Amniotic stem cell (primary cell): ENCODE measurements at regions not wholly inside any gene's neighbourhood (a gene's known extent, or its start where the extent isn't known, plus 50 kb on each side); places are given as distances from the start of the nearest gene placed in this dataset.
A peak's percentile ranks its signal among the peaks of the same experiment; 100 is the strongest.

Experiments
- DNase-seq: peaks from one replicate; lab custom pipeline; 2025; lab: John Stamatoyannopoulos, UW

DNA sequence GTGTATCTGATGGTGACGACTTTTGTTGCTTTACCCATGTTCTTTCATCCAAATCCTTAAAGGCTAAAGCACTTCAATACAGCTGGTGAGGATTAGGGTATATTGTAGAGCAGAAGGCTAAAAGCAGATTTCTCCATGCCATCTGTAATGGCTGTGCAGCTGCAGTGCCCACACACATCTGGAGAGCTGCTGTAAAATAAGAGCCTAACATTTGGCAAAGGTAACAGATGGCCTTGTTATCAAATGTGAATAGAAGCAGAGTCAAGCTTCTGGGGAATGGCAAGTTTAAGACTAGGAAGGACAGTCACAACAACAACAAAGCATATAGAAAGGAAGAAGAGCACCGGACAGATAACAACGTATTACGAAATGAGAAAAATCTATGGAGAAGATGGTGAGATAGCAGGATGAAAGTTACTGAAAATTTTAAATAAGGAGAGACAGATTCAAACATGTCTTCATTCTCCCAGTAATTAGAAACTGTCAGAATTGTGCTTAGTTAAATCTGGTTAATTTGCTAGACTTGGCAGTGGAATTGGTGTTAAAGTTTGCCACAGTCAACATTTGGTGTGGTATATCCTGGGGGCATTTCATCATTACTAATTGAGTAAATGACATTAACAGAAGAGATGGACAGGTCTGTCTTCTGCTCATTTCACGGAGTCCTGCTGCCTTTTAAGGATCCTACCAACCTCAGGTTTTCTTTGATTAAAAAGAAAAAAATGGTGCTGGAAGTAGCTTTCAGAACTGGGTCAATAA, 1093.2 kb downstream of the ADGRL2 start:
- DNase-seq: no peak

DNA sequence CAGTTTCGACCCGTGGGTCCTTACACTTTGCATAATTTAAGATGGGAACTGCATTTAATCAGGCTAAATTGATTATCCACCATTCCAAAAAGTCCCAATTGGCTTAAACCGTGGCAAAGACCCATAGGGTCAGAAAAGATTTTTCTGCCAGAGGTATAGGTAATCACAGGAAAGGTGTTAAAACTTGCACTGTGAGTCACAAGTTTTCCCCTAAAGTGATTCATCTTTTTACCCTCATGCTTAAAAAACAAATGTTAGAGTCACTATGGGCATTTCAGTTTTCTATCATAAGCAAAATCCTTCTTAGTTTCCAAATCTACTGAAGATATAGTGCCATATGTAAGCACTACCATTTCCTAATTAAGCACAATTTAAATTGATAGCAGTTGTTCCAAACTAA, 1079.8 kb downstream of the ADGRL2 start:
- no peak for DNase-seq

DNA sequence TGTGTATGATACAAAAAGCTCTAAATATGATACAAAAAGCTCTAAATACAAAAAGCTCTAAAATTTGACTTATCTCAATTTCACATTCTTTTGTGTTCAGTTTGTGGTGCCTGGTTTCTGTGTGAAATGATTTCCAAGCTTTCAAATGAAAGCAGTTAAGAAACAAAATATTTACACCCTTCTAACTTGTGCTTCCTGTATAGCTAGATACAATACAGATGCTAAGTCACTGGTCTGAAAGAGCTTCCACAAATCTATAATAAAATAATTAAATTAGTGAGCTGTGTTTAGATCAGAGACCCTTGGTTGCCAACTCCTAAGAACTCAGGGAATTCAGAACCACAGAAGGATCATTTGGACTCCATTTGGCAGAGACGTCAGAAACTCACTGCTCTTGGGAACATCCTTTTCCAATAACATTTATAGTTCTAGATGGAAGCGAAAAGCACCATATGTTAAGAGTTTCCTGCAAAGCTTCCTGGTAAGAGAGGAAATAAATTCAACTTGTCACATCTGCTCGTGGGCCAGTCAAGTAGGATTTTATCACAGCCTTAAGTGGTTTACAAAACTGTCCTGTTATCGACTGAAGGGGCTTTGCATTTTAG, 1079.1 kb downstream of the ADGRL2 start:
- DNase-seq: no peak

DNA sequence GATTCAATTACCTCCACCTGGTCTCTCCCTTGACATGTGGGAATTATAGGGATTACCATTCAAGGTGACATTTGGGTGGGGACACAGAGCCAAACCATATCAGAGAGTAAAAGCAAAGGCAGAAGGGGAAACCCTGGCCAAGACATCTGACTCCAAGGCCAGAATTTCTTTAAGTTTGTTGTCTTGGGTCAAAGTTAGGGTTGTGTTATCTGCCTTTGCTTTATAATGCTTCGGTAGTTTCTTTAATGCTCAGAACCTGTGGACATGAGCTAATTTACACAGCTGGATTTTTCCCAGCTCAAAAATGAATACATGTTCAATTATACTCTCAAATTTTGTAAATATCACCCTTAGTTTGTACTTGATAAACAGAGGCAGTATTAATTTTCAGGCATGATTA, 1074.4 kb downstream of the ADGRL2 start:
- DNase-seq: no peak

DNA sequence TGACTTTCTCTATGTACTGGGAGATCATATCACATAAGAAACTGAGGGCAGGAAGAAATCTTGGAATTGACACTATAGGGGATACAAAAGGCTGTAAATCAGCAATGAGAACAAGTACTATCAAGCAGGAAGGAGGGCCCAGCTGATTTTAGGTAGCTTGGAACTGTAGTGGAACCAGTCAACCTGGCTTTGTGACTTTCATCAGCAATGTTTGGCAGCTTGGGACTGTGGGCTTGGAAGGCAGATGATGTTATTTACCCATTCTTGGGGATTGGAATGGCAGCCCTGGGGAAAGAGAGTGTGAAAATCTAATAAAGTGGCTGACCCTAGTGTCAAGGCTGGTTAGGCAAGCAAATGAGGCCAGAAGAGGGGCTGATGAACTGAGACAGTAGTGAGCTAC, 1073.3 kb downstream of the ADGRL2 start:
- no peak for DNase-seq

DNA sequence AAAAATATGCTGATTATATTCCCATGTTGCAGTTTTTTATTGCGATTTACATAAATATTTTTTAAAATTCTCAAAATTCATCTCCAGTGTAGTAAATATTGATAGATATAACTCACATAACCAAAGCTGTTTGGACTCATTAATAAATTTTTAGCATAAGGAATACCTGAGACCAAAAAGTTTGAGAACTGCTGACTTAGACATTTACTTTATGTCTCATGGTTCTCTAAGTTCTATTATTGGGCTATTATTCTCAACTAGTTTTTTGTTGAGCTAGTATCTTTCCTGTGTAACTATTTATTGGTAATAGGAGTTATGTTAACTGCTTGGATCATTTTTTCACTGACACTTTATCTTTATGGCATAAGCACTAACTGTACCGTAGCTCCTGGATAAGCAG, 1069.6 kb downstream of the ADGRL2 start:
- DNase-seq: no peak

DNA sequence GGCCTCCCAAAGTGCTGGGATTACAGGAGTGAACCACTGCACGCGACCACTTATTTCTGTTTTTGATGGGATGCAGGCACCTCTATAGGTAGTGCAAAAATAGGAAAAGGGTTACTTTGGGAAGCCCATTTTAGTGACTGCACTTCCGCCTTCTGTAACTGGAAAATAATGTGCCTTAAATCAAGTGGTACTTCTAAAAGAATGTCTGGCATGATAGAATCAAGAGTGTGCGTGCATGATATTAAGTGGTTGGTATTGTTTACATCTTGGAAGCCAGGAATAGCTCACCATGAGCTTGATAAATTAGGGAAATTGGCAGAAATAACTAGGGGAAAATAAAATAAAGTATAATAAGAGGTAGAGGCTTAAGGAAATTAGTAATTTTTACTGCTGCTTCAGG, 1067.0 kb downstream of the ADGRL2 start:
- no peak for DNase-seq

DNA sequence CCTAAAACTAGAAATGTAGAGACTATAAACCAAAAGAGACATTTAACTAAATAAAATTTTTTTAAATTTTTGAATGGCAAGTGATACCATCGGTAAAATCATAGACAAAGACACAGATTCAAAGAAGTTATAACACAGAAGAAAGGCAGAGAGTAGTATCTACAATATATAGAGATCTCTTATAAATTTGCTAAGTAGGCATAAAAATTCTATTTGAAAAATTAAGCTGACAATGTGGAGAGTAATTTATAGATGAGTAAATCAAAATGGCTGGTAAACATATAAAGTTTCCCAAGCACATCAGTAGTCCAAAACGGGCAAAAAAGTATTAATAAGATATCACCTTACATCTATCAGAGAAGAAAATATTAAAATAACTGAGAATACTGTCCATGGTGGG, 1061.0 kb downstream of the ADGRL2 start:
- DNase-seq: no peak

DNA sequence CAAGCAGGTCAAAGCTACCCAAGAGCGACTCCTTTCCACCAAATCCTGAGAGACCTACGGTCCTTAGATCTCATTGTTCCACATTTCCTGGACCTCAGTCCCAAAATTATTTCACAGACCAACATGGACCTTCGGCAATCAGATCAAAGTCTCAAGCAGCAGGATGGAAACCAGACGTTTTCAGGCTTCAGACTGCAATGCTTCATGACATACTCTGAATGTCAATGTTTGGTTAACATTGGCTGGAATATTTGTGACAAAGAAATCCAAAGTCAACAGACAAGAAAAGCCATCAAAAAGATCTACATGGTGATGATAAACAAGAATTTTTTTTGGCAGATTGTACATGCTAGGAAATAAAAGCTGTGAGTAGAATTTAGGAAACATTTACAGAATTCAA, 1057.3 kb downstream of the ADGRL2 start:
- DNase-seq: no peak

DNA sequence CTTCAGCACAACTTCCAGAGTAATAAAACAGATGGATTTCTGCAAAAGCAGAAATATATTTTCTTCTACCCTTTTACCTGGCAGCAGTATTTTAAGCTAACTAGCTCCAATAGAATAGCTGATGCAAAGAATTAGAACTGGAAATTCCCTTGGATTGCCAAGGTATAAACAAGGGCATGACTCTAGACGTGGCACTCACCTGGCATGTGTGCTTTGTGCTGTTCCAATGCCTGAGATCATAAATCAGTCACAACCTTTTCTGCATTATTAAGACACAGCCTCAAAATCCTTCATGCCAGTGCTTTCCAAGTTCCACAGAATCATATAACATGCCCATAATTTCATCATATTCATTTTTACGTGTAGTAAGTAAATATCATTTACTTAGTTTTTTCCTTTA, 1048.7 kb downstream of the ADGRL2 start:
- DNase-seq: no peak

DNA sequence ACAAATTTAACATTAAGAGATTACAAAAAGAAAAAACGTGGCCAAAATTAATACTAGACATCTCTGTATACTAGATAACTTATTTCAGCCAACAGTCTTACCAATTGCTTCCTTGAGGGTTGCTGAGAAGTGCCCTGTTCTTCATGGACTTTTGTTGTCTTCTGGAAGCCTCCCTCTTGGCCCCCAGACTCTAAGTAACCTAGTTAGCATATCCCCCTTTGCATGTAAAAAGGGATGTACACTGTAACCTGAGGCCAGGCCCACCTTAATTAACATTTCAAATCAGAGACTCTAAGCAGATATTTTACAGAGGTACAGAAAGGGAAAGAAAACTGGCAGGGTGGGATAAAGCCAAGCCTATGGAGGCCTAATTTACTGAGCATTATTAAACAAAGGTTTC, 1047.3 kb downstream of the ADGRL2 start:
- DNase-seq: no peak

DNA sequence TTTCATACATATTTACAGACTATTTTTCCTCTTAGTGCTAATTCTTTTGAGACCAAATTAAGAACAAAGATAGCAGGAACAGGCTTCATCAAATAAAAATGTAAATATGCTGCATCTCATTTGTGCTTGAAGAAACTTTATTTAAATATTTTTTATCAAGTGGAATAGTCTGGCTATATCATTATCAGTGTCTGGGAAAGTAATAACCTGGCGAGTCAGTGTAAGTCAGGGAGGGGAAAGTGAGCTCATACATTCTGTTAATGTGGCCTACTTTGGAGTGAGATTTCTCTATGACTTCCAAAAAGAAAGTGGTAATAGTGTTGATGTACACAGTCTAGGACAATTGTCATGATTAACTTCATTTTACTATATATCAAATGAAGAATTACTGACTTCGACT, 1045.1 kb downstream of the ADGRL2 start:
- DNase-seq: no peak

DNA sequence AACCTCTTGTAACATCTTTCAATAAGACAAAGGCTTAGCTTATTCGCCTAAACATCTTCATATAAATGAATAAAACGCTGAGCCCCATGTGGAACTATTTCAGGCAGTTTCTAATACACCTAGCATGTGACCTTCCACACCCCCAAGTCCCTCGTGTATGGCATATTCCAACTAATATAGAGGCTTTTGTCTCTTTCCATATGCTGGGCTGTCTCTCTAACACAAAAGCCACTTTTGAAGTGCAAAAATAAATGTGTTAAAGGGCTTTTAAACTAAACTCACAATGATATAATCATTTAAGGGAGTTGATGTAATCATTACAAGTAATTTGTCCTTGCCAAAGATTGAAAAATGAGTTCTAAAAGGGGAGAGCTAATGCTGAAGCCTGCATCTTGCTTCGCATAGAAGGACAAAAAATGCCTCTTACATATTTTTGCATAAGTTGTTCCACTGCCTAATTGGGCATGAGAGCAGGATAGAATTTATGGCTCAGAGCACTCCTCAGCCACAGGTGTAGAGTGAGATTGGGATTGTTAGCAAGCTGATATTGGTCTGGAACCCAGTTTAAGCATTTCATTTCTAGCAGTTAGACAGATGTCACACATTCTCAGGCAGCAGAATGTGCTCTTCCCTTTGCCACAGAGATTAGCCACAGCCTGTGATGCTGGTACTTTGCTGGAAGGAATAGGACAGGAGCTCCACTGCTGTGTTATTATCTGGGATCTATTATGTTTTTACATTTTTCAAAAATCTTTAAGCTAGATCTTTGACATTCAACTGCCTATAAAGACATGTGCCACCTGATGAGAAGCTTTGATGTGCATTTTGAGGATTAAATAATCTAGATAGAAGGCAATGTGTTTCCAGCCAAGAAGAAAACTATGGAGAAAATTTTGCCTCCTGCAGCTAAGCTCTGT, 1044.4 kb downstream of the ADGRL2 start:
- no peak for DNase-seq

DNA sequence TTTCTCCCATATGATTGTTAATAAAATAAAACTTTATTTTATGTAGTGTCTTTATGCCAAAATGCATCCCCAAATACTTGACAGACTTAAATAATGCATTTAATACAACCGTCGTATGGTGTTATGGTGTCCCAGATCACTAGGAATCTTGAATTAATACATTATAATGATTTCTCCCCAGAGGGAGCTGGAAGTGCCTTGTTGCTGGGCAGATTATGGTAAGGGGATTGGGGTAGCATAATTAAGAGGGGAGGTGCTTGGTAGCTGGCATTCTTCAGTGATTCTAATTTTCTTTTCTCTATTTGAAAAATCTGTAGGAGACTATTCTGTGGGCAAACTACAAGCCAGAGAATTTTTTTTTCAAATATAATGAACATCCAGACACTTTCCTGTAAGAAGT, 1043.7 kb downstream of the ADGRL2 start:
- no peak for DNase-seq

DNA sequence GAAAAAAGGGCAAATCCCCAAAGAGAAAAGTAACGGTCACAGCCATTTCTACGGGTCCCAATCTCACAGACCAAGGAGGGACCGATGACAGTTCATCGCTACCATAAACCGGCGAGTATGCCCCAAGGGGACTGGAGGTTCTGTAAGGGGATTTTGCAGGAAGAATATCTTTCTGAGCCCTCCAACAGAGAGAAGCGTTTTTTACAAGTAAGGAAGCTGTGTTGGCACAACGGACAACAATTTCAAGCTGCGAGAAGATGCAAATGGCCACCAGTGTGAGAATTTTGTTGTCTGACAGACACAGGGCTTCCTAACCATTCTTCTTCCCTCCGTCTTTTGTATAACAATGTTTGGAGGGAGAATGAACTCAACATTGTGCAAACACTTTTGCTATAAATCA, 1043.1 kb downstream of the ADGRL2 start:
- DNase-seq: no peak

DNA sequence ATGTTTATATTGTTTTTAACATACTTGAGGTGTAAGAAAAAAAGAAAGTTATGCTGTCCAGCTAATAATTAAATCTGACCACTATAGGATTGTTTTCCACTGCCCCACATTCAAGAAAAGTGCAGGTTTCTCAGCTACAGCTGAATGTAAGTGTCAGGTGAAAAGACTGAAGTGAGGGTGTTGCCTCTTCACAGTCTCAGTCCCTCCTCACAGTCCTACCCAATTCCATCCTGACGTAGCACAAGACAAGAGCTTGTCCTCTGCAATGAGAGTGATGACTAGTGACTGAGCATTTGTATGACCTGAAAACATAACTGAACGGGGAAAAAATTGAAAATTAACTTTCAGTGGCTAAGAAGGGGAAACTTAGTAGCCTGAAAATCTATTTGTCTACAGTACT, 1039.5 kb downstream of the ADGRL2 start:
- DNase-seq: no peak

DNA sequence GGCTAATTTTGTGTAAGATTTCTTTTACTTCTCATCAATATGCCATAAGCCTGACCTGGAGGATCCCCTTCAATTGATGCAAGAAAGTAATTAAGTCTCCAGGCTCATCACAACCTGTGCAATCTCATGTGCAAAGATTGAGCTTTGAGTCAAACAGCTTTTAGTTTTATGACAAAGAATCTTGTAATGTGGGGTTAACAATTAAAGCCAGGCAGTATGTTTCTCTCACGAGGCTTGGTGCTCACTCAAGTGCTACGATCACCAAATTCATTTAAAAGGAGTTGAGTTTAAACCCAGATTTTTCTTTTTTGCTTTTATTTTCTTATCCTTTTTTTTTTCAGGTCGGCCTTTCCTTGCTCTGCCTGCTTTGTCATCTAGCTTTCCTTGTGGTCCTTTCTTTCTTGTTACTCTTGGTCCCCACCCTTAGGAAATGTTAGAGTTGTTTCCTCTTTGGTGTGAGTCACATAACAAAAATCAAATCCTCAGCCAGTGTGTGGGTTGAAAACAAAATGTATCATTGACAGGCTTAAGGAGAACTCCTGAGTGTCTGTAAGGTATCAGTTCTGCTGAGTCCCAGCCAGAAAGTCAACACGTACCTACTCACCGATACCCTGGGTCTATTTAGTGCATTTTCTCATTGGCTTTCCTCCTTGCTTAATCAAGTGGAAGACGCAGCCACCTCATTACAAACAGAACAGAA, 1037.2 kb downstream of the ADGRL2 start:
- DNase-seq: peak; percentile 4

DNA sequence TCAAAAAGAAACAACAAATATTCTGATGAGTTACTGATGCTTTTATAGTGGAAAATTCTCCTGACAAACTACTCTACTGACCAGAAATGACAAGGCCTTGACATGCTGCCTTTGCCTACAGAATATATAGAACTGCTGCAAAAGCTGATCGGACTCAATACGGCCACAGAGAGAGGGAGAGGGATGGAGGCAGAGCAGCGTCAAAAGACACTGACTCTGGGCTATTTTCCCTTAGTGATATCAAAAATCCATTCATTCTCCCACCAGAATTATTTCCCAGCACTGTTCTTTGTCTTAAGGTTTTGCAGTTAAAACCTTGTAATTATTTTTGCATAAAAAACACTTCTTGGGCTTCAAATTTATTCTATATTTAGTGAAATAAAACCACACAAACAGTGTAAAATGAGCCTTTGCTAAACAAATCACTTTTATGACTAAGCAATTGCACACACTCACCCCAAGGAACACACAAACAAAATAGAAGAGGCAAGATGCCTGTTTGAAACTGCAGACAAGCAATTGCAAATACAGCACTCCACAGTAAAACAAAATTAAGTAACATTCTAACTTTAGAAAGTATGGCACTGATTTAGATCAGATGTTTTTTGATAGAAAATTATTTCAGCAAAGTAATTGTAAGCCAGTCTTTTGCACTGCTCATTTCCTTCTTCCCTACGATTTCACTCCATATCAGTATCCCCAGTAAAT, 1036.4 kb downstream of the ADGRL2 start:
- DNase-seq: no peak

DNA sequence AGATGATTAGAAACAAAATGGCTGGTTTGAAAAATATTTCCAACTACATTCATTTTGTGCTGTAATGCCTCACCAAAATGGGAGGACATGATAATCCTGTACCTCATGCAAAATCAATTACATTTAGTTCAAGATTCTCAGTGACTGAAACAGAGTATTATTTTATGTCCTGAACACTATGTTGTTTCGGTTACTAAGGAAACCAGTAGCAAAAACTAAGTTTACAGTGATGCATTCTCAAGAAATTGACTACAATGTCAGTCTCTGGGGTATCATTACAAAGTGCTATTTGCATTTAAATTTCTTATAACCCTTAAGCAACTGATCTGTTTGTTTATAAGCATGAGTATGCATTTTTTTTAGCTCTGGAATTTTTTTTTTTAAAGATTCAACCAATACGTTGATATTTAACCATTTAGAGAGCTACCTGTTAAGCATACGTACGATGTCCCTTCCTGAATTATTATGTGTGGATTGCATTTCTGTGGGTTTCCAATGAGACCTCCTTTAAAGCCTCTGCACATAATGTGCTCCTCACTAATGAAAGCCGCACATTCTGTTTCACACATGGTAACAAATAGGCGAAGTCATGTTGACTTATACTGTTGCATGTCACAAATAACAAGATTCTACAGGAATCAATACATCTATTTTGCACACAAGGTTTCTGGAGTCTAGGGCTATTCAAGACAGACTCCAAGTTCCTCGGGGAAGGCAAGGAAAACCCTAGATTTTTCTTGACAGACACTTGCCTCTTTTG, 1035.7 kb downstream of the ADGRL2 start:
- no peak for DNase-seq

DNA sequence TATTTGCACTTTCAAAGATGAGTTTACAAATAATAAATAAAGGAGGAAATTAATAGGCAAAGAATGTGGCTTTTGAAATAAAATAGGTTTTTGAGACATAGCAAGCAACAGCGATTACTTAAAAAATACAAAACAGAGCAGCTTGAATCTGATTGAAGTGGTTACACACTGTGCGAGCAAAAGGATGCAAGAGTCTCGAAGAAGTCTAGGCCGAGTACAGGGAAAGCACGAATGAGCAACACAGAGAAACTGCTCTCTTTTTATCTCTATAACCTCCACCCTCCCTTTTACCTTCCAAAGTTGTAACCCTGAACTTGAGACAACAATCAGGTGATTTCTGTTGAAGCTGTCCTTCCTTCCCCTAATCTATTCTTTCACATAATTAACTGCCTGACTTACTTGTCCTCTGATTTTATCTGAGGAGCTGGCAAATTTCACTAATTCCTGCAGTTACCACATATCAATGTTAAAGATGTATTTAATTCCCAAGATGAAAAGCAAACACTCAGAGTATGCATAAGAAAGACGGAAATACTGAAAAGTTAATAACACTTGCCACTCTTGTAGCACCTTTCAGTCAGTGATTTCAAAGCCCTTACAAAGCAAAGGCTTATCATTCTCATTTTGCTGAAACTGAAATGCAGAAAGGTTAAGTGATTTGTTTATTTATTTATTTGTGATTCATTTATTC, 1030.1 kb downstream of the ADGRL2 start:
- DNase-seq: no peak
